ENCODE measurements at regions not wholly inside any gene's neighbourhood (a gene's known extent, or its start where the extent isn't known, plus 50 kb on each side); places are given as distances from the start of the nearest gene placed in this dataset.

DNA sequence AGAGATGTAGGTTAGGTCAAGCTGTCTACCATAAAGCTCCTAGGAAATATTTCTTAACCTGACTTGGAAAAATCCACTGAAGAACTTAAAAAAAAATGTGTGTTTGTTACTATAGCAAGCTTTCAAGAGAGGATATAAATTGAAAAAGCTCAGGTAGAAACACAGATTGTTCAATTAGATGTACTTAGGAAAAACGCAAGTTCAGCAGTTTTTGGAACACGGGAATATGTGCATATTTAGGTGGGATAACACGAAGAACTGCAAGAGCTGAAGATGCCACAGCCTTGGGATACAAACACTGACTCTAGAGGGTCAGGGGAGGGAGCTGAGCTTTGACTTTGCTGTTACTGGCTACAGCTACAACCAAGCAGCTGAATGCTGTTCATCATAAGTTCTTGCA, 77.8 kb upstream of the FSHB start:
- no peak overlapping the region for H3K27ac ChIP-seq
- DNase-seq, result no peak
- H3K4me3 ChIP-seq, result no peak overlapping the region
- intact Hi-C loops (cut with DNase I), result no loop called here
- no peaks in the 10 kb centered on the region for H3K36me3 ChIP-seq
- no peaks in the 10 kb centered on the region for H3K27me3 ChIP-seq
- no peak for TF ChIP-seq POLR2A (IDR thresholded peaks at IDR 0.05)
- TF ChIP-seq EP300 (IDR thresholded peaks at IDR 0.05), result no peak
- no peak for TF ChIP-seq CTCF (IDR thresholded peaks at IDR 0.05)
- no peaks in the 10 kb centered on the region for H3K9me3 ChIP-seq
- WGBS, 3 donors, result 83 to 90% (median 89%) methylated on average over 3 of the region's 3 CpGs
- H3K4me1 ChIP-seq (ENCODE audit: insufficient read depth), result no peaks in the 10 kb centered on the region

GRCh38 chr11:30155428-30155827, 75.4 kb upstream of the FSHB start:
- Histone ChIP-seq H3K36me3 (no peaks in the 10 kb centered on the region), H3K9me3 (no peaks in the 10 kb centered on the region), H3K4me1 (ENCODE audit: insufficient read depth) (no peaks in the 10 kb centered on the region), H3K27me3 (no peaks in the 10 kb centered on the region), H3K4me3 (no peak overlapping the region), H3K27ac (no peak overlapping the region)
- DNase-seq, result no peak
- intact Hi-C loops (cut with DNase I), result no loop called here
- 74 to 91% (median 74%) methylated on average over 2 of the region's 2 CpGs for WGBS, 3 donors
- no peak for TF ChIP-seq CTCF (IDR thresholded peaks at IDR 0.05)
- no peak for TF ChIP-seq EP300 (IDR thresholded peaks at IDR 0.05)
- TF ChIP-seq POLR2A (IDR thresholded peaks at IDR 0.05), result no peak

DNA sequence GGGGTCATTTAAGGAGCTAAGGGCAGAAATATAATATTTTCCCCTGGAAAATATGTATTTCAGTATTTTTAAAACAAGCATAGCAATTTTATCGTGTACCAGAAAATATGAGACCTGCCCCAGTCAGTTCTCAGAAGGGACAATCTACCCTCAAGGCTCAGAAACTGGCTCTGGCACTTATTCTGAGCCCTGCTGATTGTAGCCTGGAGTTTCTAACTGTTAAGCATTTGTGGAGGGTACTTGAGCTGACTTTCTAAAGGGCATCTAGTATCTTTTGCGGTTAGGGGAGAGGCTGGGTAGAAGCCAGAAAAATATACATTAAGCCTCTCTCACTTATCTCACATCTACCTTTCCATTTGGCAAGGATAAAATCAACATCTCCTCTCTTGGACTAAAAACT, 71.3 kb upstream of the FSHB start:
- Histone ChIP-seq H3K27me3 (no peaks in the 10 kb centered on the region), H3K9me3 (no peaks in the 10 kb centered on the region), H3K27ac (no peak overlapping the region), H3K4me1 (ENCODE audit: insufficient read depth) (no peaks in the 10 kb centered on the region), H3K4me3 (no peak overlapping the region), H3K36me3 (no peaks in the 10 kb centered on the region)
- TF ChIP-seq CTCF (IDR thresholded peaks at IDR 0.05), result no peak
- no peak for TF ChIP-seq EP300 (IDR thresholded peaks at IDR 0.05)
- no peak for TF ChIP-seq POLR2A (IDR thresholded peaks at IDR 0.05)
- intact Hi-C loops (cut with DNase I), result no loop called here
- WGBS, 3 donors, result 79 to 89% (median 85%) methylated on average over 2 of the region's 2 CpGs
- no peak for DNase-seq

DNA sequence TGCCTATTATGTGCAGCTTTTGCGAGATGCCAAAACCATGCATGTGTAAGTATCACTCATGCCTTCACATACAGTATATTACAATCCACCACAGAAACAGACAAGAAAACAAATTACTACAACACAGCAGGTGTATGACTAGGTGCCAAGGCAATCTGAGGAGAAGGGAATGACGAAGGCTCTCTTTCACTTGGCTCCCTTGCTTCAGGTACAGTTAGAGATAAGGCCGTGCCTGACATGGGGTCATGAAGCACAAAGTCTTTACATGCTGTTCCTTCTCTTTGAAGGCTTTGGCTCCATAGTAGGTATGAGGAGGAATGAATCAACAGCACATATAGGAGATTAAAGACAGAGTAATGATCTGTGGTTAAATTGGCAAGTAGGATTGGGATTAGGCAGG, 65.2 kb upstream of the FSHB start:
- DNase-seq, result no peak
- Histone ChIP-seq H3K27me3 (no peaks in the 10 kb centered on the region), H3K27ac (no peak overlapping the region), H3K4me3 (no peak overlapping the region), H3K9me3 (no peaks in the 10 kb centered on the region), H3K4me1 (ENCODE audit: insufficient read depth) (no peaks in the 10 kb centered on the region), H3K36me3 (no peaks in the 10 kb centered on the region)
- 89% methylated on average over 3 of the region's 3 CpGs for WGBS, 3 donors
- intact Hi-C loops (cut with DNase I), result no loop called here
- TF ChIP-seq EP300 (IDR thresholded peaks at IDR 0.05), result no peak
- no peak for TF ChIP-seq POLR2A (IDR thresholded peaks at IDR 0.05)
- no peak for TF ChIP-seq CTCF (IDR thresholded peaks at IDR 0.05)

DNA sequence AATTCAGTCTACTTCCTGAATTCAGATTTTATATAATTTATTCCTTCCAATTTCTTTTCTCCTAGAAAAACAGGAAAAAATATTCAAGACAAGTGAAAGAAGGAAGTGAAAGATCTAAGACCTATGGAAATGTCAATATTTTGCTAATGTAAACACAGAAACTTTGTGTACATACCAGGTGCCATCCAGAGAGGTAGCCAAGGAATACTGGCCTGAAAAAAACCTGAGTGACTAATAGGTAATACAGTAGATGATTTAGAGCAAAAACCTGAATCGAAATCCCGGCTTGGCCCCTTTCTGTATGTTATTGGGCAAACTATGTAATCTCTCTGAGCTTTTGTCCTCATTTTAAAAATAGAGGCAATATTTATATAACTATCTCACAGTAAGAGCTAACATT, 59.2 kb upstream of the FSHB start:
- no peaks in the 10 kb centered on the region for H3K9me3 ChIP-seq
- no peak overlapping the region for H3K4me3 ChIP-seq
- no peaks in the 10 kb centered on the region for H3K27me3 ChIP-seq
- no peak overlapping the region for H3K27ac ChIP-seq
- H3K4me1 ChIP-seq (ENCODE audit: insufficient read depth), result no peaks in the 10 kb centered on the region
- no peak for TF ChIP-seq EP300 (IDR thresholded peaks at IDR 0.05)
- no peak for TF ChIP-seq POLR2A (IDR thresholded peaks at IDR 0.05)
- TF ChIP-seq CTCF (IDR thresholded peaks at IDR 0.05), result no peak
- no peaks in the 10 kb centered on the region for H3K36me3 ChIP-seq
- no peak for DNase-seq
- WGBS, 3 donors, result 84 to 92% (median 90%) methylated on average over 2 of the region's 2 CpGs
- intact Hi-C loops (cut with DNase I), result no loop called here
